UCSD-AML1 (cell line): ENCODE measurements at regions not wholly inside any gene's neighbourhood (a gene's known extent, or its start where the extent isn't known, plus 50 kb on each side); places are given as distances from the start of the nearest gene placed in this dataset.
"Not testable (repeated sequence)": the region's sequence is repeated elsewhere in the genome, so short reads cannot be mapped to it uniquely, and the experiment has no call there.

Experiments used
- DNase-seq: peaks from one replicate; lab custom pipeline; 2025; ENCODE audit not compliant: unreplicated experiment; lab: John Stamatoyannopoulos, UW

DNA sequence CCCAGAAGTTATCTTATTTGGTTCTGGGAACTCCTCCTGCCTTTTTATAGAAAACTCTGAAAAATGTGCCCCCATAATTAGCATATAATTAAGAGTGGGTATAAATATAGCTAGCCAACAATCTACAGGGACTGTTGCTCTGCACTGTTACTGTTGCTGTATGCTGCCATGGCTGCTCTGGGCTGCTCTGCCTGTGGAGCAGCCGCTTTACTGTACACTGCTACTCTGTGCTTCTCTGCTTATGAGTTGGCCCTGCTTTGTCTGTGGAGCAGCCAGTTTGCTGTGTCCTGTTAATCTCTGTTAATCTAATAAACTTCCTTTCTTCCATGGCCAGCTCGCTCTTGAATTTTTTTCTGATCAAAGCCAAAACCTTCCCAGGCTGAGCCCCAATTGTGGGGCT, 2244.0 kb upstream of the ACO1 start:
- no peak for DNase-seq

DNA sequence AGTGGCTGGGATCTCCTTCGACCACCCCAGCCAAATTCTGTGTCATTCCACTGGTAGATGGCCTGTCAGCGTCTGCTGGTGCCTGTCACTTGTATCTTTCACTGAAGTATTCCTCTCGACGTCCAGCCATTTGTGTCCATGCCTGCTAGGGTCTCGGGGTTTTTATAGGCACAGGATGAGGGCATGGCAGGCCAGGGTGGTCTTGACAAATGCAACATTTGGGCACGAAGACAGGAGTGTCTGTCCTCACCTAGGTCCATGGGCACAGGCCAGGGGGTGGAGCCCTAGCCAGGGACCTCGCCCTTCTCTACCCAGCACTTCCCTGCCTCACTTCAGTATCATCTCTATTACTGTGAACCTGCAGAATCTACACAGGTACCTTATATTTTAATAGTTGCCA, 2223.9 kb upstream of the ACO1 start:
- DNase-seq, result no peak

DNA sequence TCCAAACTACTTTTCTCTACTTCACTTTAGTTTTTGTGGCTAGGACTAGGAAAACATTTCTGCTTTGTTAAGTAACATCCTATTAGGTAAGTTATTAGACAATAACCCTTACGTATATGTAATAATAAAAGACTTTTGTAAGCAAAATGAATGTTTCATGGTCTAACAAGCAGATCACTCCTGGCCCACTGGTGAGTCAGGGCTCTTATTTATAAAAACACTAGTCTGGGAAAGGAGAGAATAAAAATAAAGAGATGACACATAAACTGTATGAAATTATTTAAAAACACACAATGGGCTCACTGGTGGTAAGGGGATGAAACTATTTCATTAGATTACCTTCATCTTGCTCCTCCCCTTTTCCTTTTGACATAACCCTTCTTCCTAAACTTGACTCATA, 2212.2 kb upstream of the ACO1 start:
- DNase-seq, result no peak

DNA sequence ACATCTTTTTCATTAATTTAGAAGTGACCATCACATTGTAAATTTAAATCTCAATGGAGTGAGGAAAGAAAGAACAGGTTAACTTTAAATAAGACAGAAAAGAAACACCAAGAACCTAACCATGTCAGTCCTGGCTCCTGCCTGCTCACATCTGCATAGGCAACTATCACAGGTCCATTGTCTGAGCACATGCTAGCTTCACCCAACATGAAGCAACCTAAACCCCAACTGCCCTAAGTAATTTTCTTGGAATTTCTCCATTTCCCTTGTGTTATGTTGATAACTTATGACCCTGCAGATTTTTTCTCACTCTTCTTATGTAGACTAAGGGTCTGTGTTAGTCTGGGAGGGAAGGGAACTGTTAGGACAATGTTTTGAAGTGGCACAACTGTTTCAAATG, 2205.8 kb upstream of the ACO1 start:
- no peak for DNase-seq

DNA sequence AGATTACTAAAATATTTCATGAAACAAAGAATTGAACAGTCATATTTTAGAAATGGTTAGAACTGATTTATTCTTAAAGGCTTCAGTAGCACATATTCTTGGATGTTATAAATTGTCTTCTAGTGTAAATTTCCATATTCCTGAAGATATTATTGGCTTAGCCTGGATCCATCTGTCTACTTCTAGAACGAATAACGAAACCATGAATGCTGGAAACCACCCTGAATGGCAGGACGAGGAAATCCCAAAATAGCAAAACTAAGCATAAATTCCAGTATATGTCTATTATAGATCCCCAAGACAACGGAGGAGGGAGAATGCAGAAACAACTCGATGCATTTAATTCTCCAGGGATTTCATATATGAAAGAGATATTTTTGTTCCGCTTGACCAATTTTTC, 2191.0 kb upstream of the ACO1 start:
- DNase-seq, result no peak

DNA sequence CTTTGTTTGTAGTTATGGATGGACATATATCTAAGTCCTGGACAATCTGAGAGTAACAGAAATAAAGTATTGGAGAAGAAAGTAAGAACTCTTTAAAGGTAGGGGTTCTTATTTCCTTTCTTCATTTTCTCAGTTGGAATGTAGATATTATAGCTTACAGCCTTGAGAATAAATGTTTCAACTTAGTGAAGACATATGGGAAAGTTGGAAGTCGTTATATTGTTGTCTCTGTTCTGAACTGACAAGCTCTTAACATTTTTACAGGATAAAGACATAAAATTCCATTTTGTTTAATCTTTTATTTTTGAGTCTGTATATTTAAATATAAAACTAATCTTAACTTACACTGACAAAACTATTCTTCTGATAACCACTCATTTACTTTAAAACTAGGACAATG, 2187.5 kb upstream of the ACO1 start:
- no peak for DNase-seq

DNA sequence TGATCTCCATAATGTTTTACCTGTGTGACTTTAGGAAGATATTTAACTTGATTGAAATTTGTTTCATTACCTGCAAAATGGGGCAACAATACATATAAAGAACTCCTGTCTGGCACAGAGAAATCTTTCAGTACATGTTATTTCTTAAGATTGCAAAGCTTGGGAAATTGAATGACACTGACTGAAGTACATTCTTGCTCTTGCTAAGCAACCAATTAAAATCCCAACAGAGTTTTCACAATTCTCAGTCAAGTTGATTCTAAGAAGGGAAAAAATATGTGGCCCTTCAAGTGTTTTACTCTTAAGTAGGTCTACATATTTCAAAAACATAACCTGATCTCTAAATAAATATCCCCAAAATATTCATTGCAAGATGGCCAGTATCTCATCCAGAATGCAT, 2187.0 kb upstream of the ACO1 start:
- DNase-seq, result no peak

DNA sequence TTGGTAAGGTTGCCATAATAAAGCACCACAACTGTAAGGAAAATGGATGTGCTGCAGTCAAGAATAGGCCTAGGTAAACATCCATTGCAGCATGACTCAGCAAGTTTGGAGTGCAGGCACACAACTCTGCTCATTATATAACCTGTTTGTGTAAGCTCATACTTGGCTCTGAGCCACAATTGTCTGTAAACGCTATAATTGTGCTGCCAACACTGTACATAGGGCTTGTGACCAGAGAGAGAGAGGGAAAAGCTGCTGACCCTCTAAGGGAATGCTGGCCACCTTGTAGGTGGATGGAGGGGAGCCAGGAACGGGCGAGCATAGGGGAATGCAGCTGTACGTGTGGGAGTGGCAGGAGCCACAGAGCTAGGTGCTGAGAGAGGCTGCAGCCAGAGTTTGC, 2186.5 kb upstream of the ACO1 start:
- DNase-seq, result no peak

DNA sequence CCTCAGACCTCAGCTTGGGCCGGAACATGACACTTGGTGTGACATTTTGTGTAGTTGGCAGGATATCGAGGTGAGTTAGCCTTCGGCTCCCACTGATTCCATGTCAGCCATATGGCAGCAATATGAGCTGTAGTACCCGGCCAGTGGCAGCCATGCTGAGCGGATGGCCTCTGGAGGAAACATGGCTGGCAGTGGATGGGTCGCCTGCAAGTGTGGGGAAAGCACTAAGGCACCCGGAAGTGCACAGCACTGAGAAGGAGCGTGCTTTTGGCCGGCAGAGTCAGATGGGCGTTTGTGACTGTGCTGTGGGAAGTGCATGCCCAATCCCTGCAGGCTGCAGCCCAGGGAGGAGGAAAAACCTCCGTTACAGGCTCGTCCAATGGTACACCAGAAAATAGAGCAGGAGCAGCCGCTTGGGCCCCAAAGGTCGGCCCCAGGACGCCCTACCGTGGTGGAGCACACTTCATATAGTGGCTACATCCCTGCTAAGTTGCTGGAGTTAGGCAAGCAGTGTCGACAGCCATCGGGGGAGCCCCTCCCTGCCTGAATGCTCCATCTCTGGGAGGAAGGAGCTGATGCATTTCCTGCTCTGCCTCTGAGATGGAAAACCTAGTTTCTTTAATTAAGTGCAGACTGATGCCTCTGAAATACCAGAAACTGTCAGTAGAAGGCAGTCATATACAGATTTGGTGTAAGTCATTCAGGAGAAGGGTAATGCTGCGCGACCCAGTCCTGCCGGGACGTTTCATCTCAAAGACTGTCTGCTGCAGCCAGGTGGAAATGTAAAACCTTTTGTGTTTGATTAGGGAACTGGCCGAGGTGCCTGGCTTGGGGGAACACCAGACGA, 2185.8 kb upstream of the ACO1 start:
- peak; percentile 5 for DNase-seq

DNA sequence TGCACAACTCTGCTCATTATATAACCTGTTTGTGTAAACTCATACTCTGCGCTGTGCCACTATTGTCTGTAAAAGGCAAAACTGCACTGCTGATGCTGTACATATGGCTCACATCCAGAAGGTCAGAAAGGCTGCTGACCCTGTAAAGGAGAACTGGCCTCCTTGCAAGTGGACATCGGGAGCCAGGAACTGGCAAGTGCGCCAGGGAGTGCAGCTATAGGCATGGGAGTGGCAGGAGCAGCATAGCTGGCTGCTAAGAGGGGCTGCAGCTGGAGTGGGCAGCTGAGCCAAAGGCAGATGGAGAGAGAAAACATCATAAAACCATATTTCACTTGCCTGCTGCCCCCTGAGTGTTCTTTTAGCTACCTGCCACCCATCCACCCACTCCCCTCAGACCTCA, 2183.4 kb upstream of the ACO1 start:
- DNase-seq, result peak; percentile 3

DNA sequence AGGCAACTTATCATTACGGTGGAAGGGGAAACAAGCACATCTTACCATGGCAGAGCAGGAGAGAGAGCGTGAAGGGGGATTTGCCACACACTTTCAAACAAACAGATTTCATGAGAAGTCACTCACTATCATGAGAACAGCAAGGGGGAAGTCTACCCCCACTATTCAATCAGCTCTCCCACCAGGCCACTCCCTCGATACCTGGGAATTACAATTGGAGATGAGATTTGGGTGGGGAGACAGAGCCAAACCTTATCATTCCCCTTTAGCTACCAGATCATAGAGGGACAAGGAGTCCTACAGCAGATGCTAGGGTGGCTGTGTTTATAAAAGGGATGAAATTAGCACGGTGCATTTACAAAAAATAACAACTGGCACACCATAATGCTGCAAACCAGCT, 2149.4 kb upstream of the ACO1 start:
- DNase-seq, result no peak

DNA sequence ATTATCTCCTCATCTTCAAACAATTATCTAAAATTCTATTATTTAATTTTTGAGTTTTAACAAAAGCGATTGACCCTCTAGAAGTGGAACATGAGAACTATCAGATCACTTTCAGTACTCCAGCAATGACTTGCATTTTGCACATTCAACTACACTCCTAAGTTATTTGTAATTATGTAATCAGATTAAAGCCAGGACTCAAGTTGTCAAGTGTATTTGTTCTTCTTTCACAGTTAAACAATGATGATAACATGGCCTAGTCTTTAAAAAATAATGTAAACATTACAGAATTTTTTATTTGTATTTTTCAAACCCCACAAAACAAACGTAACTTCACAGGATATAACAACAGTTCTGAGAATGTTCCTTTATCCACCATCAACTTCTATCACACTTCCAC, 2148.9 kb upstream of the ACO1 start:
- DNase-seq, result no peak

DNA sequence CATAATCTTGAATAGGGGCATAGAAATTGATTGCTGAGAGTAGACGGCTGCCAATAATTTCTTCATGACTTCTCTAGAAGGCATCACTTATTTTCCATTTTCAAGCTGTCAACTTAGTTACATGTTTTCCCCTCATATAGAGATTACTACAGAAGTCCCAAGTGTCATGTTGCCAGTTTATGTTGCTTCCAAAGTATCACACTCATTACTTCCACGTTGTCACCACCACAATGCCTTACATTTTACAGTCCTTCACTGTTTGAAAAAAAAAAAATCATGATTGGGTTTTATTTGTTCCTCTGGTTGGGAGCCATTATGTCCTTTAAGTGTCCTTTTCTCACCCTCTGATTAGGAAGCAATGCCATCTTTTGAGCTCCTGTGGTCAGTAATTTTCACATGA, 2144.6 kb upstream of the ACO1 start:
- no peak for DNase-seq

DNA sequence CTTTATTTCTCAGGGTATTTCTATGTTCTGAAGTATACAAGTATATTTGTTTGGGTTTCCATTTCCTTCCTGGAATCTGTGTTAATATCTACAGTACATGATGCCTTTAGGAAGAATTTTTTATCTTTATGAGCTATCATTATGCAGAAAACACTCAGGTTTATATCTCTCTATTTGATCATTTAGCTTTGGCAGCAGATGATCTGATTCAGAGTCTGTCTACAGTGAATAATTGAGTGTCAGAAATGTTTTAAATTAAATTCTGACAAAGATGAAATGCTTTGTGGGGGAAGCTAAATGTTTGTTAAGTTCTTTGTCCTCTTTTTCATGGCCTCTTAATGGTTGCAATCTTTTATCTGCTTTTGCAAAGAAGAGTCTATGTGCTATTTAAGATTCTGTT, 2141.0 kb upstream of the ACO1 start:
- no peak for DNase-seq

DNA sequence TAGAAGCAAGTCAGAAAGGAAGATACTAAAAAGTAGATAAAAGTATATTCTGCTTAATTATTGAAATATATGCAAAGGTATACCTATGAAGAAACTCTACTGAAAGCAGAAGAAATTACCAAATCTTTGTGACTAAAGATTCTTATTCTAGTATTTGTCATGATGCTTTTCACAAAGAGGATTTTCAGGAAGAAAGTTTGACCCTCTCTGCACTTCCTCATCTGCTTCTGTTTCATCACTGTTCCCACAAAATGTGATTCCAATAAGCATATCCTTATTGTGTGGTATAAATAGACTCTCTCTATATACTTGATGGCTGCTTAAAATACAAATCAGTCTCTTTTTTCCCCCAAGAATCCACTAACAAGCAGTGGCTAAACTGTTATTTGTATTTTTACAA, 2139.6 kb upstream of the ACO1 start:
- no peak for DNase-seq

DNA sequence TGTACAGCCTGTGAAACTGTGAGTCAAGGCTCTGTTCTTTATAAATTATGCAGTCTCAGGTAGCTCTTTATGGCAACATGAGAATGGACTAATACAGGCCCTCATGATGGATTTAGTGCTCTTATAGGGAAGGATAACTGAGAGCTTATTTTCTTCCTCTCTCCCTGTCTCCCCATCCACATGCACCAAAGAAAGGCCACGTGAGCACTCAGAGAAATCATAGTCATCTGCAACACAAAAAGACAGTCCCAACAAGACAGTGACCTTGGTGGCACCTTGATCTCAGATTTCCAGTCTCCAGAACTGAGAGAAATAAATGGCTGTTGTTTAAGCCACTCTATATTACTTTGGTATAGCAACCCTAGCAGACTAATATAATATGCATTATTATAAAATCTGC, 2133.6 kb upstream of the ACO1 start:
- DNase-seq, result no peak

DNA sequence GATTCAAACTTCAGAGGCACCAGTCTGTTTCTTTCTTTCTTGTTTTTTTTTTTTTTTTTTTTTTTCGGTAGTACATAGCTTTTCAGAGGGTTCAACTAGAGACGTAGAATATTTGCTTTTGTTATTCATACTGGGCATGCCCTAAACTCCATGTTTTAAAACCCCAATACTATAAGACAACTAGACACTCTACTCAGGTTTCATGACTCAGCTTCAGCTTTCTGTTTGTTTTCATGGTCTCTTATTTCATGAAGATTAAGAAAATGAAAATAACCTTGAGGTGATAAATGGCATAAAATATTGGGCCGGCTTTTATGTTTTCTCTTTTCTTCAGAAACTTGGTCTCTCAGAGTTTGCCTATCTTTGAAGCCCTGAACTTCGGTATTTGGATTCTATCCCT, 2126.3 kb upstream of the ACO1 start:
- no peak for DNase-seq

DNA sequence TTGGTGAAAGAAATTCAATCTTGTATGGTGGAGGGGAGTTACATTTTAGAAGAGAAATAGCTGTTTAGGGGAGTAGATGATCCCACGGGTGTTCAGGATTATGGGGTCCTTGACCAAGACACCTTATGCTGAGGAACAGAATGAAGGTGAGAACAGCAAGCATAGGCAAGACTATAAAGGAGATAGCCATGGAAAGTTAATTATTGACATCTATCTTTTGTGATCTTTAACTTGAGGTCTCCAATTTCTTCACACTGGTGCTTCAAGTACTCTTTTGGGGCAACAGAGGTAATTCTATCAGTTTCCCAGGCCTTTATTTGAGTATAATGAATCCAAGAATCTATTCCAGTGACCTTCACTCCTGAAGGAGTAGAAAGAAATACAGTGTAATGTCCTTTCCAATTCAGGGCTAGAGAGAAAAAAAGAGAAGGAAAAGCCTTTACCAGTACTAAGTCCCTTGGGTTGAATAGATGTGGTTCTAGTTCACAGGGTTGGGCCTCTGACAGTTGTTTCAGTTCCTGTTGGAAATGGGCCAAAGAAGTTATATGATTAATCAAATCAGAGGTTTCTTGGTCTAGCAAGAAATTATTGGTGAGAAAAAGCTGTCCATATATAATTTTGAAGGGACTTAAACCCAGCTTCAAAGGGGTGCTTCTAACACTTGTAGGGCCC, 2104.1 kb upstream of the ACO1 start:
- no peak for DNase-seq

DNA sequence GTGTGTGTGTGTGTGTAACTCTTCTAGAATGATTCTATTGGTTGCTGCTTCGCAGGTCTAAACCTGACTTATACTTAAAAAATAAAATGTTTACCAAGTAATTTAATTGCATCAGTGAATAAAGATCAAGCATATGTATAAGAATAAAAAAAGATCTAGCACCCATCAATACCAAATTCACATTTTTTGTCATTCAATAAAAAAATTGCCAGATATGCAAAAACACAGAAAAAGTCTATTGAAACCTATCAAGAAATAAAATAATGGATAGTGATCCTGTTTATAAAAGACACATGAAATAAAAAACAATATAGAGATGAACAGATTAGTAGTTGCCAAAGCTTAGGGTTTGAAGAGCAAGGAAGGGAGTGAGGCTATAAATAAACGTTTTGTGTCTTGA, 2095.0 kb upstream of the ACO1 start:
- DNase-seq, result no peak

DNA sequence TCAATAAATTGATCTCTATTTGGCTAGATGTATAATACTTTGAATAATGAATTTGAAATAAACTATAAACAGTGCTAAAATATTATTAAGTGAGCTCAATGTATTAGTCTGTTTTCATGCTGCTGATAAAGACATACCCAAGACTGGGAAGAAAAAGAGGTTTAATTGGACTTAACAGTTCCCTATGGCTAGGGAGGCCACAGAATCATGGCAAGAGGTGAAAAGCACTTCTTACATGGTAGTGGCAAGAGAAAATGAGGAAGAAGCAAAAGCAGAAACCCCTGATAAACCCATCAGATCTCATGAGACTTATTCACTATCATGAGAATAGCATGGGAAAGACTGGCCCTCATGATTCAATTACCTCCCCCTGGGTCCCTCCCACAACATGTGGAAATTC, 2092.4 kb upstream of the ACO1 start:
- not testable (repeated sequence) for DNase-seq

DNA sequence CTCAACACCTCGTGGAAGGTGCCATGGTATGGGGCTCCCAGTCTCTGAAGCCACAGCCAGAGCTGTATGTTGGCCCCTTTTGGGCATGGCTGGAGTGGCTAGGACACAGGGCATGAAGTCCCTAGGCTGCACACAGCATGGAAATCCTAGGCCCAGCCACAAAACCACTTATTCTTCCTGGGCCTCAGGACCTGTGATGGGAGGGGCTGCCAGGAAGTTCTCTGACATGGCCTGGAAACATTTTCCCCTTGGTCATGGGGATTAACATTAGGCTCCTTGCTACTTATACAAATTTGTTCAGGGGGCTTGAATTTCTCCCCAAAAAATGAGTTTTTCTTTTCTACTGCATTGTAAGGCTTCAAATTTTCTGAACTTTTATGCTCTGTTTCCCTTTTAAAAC, 2091.2 kb upstream of the ACO1 start:
- DNase-seq, result peak; percentile 30

DNA sequence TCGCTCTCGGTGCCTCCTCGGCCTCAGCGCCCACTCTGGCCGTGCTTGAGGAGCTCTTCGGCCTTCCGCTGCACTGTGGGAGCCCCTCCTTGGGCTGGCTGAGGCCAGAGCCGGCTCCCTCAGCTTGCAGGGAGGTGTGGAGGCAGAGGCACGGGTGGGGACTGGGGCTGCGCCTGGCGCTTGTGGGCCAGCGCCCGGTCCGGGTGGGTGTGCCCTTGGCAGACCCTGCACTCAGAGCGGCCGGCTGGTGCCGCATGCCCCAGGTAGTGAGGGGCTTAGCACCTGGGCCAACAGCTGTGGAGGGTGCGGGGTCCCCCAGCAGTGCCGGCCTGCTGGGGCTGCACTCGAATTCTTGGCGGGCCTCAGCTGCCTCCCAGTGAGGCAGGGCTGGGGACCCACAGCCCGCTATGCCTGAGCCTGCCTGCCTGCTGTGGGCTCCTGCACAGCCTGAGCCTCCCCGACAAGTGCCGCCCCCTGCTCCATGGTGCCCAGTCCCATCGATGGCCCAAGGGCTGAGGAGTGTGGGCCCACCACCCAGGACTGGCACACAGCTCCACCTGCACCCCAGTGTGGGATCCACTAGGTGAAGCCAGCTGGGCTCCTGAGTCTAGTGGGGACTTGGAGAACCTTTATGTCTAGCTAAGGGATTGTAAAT, 2085.2 kb upstream of the ACO1 start:
- no peak for DNase-seq
